ENCODE measurements at regions not wholly inside any gene's neighbourhood (a gene's known extent, or its start where the extent isn't known, plus 50 kb on each side); places are given as distances from the start of the nearest gene placed in this dataset.

GRCh38 chr5:135242866-135243555 is 156.0 kb downstream of the MACROH2A1 start:
- no peak for TF ChIP-seq REST (IDR thresholded peaks at IDR 0.05; ENCODE audit: insufficient read depth in 1 of 2, low read depth in 2 of 2, low read length in 2 of 2)
- TF ChIP-seq FOXP2 (optimal IDR thresholded peaks at IDR 0.05; ENCODE audit: borderline replicate concordance, extremely low read depth, extremely low read length, insufficient read depth): no peak

- TF ChIP-seq TAF1 (IDR thresholded peaks at IDR 0.05; ENCODE audit: borderline replicate concordance, insufficient read depth, low read length) (no peak), SIN3A (IDR thresholded peaks at IDR 0.05; ENCODE audit: borderline replicate concordance, insufficient read depth, low read length) (no peak), POLR2AphosphoS5 (IDR thresholded peaks at IDR 0.05; ENCODE audit: low read depth, low read length) (no peak), REST (IDR thresholded peaks at IDR 0.05; ENCODE audit: insufficient read depth in 1 of 2, low read depth in 2 of 2, low read length in 2 of 2) (no peak), FOXP2 (optimal IDR thresholded peaks at IDR 0.05; ENCODE audit: borderline replicate concordance, extremely low read depth, extremely low read length, insufficient read depth) (no peak)
Observed at GRCh38 chr5:135242021-135242865, 156.8 kb downstream of the MACROH2A1 start.

- TF ChIP-seq REST (IDR thresholded peaks at IDR 0.05; ENCODE audit: insufficient read depth in 1 of 2, low read depth in 2 of 2, low read length in 2 of 2) (no peak), SIN3A (IDR thresholded peaks at IDR 0.05; ENCODE audit: borderline replicate concordance, insufficient read depth, low read length) (no peak), FOXP2 (optimal IDR thresholded peaks at IDR 0.05; ENCODE audit: borderline replicate concordance, extremely low read depth, extremely low read length, insufficient read depth) (no peak), POLR2AphosphoS5 (IDR thresholded peaks at IDR 0.05; ENCODE audit: low read depth, low read length) (no peak), TAF1 (IDR thresholded peaks at IDR 0.05; ENCODE audit: borderline replicate concordance, insufficient read depth, low read length) (no peak)
Observed at GRCh38 chr5:135241536-135241935, 157.5 kb downstream of the MACROH2A1 start.

GRCh38 chr5:135240781-135241360 is 158.2 kb downstream of the MACROH2A1 start:
- TF ChIP-seq POLR2AphosphoS5 (IDR thresholded peaks at IDR 0.05; ENCODE audit: low read depth, low read length) (no peak), FOXP2 (optimal IDR thresholded peaks at IDR 0.05; ENCODE audit: borderline replicate concordance, extremely low read depth, extremely low read length, insufficient read depth) (no peak), REST (IDR thresholded peaks at IDR 0.05; ENCODE audit: insufficient read depth in 1 of 2, low read depth in 2 of 2, low read length in 2 of 2) (no peak), TAF1 (IDR thresholded peaks at IDR 0.05; ENCODE audit: borderline replicate concordance, insufficient read depth, low read length) (no peak), SIN3A (IDR thresholded peaks at IDR 0.05; ENCODE audit: borderline replicate concordance, insufficient read depth, low read length) (no peak)
